Keratinocyte (primary cell): ENCODE measurements at regions not wholly inside any gene's neighbourhood (a gene's known extent, or its start where the extent isn't known, plus 50 kb on each side); places are given as distances from the start of the nearest gene placed in this dataset.

Source experiments
- DNase-seq: peaks from one replicate; pipeline ENCODE4 v3.0.0-alpha.2; 2011; ENCODE audit warnings: low read depth, missing footprints, low spot score
- FAIRE-seq: peaks from 2 replicates; lab custom pipeline; 2011; peaks lifted over from hg19 to GRCh38; lab: Jason Lieb, UNC
- H2AFZ ChIP-seq: 2 replicates; pipeline ENCODE4 v1.6.0; 2012; ENCODE audit warnings: low read length, control low read depth, inconsistent platforms; ENCODE audit not compliant: control insufficient read depth
- H3K27ac ChIP-seq: 2 replicates; pipeline ENCODE4 v1.5.1; 2011; ENCODE audit warnings: low read length; ENCODE audit not compliant: control insufficient read depth, insufficient read depth
- H3K27me3 ChIP-seq: 3 replicates; pipeline ENCODE4 v1.6.0; 2011; ENCODE audit warnings: low read length; ENCODE audit not compliant: control insufficient read depth, insufficient read depth; ENCODE audit errors: extremely low read depth
- H3K36me3 ChIP-seq, 2 experiments: 2 replicates in 1 of 2; 3 replicates in 1 of 2; pipeline ENCODE4 v1.5.1; 2011; ENCODE audit warnings: low read length in 2 of 2, mild to moderate bottlenecking in 1 of 2; ENCODE audit not compliant: control insufficient read depth in 2 of 2, insufficient read depth in 2 of 2; ENCODE audit errors: extremely low read depth in 1 of 2
- H3K4me1 ChIP-seq: 3 replicates; pipeline ENCODE4 v1.5.1; 2011; ENCODE audit warnings: low read length; ENCODE audit not compliant: control insufficient read depth, insufficient read depth; ENCODE audit errors: extremely low read depth
- H3K4me2 ChIP-seq: 3 replicates; pipeline ENCODE4 v1.6.0; 2011; ENCODE audit warnings: low read depth, low read length; ENCODE audit not compliant: control insufficient read depth, insufficient read depth; ENCODE audit errors: extremely low read depth
- H3K4me3 ChIP-seq, 3 experiments: fragments of 200-600 bp in 1 of 3; sonication (generic) in 1 of 3; 2 replicates in 2 of 3; 3 replicates in 1 of 3; pipeline ENCODE4 v1.5.1; 2011 to 2016; ENCODE audit warnings: low read length in 3 of 3, mild to moderate bottlenecking in 3 of 3, control low read depth in 2 of 3, inconsistent platforms in 1 of 3, low read depth in 1 of 3, mixed read lengths in 1 of 3, mixed run types in 1 of 3, moderate library complexity in 1 of 3; ENCODE audit not compliant: control insufficient read depth in 2 of 3, insufficient read depth in 2 of 3; ENCODE audit errors: extremely low read depth in 1 of 3
- H3K79me2 ChIP-seq: 2 replicates; pipeline ENCODE4 v1.6.0; 2012; ENCODE audit warnings: low read length; ENCODE audit not compliant: control insufficient read depth, insufficient read depth
- H3K9ac ChIP-seq: 3 replicates; pipeline ENCODE4 v1.6.0; 2011; ENCODE audit warnings: low read length; ENCODE audit not compliant: control insufficient read depth, insufficient read depth; ENCODE audit errors: extremely low read depth
- H3K9me1 ChIP-seq: 3 replicates; pipeline ENCODE4 v1.6.0; 2011; ENCODE audit warnings: low read length; ENCODE audit not compliant: control insufficient read depth, insufficient read depth; ENCODE audit errors: extremely low read depth
- H3K9me3 ChIP-seq: 2 replicates; pipeline ENCODE4 v1.5.1; 2012; ENCODE audit warnings: low read depth, low read length; ENCODE audit not compliant: control insufficient read depth
- H4K20me1 ChIP-seq: 3 replicates; pipeline ENCODE4 v1.6.0; 2011; ENCODE audit warnings: low read length; ENCODE audit not compliant: control insufficient read depth, insufficient read depth; ENCODE audit errors: extremely low read depth
- CTCF ChIP-seq, 3 experiments: IDR thresholded peaks in 1 of 3; conservative IDR thresholded peaks in 1 of 3; optimal IDR thresholded peaks in 1 of 3; 2 replicates in 2 of 3; 3 replicates in 1 of 3; pipeline versions ENCODE3 to v1.5.1; 2011; ENCODE audit warnings: low read length in 3 of 3, mild to moderate bottlenecking in 3 of 3, moderate library complexity in 2 of 3, control low read depth in 1 of 3, inconsistent platforms in 1 of 3; ENCODE audit not compliant: insufficient read depth in 2 of 3; ENCODE audit errors: extremely low read depth in 1 of 3
- EZH2 ChIP-seq: IDR thresholded peaks from one replicate; pipeline ENCODE4 v1.6.1; 2012; ENCODE audit warnings: inconsistent platforms, mild to moderate bottlenecking, low read length, moderate library complexity
- dilution Hi-C: fragments of 300-500 bp; cut with MboI; formaldehyde crosslinking; loops from one replicate; pipeline ENCODE4 v1.7.0; 2020; ENCODE audit warnings: low sequenced_read_pairs; ENCODE audit not compliant: extremely low pct_ligation_motif_present

DNA sequence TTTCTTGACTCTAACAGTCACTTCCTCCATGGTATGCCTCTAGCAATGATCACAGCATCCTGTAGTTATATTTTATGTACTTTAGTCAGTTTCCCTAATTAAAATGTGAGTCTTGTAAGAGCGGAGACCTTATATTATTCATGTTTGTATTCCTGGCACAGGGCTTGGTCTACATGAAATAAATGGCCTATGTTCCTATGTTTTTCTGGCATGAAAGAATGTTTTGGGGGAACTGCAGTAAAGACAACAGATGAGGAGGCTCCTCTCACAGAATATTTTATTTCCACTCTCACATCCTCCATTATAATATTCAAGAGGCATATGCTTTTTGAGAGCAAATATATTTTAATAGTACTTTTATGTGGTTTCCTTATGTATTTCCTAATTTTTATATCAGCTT lies 429.8 kb upstream of the PDE3A start:
- no peak overlapping the region for H3K4me2 ChIP-seq
- FAIRE-seq (no peak), DNase-seq (no peak)
- no peaks in the 10 kb centered on the region for H4K20me1 ChIP-seq
- no peak overlapping the region for H3K4me3 ChIP-seq
- dilution Hi-C loops = no loop called here
- H3K79me2 ChIP-seq = no peaks in the 10 kb centered on the region
- TF ChIP-seq EZH2 (no peak), CTCF (optimal IDR thresholded peaks at IDR 0.05 in 1 of 3, IDR thresholded peaks at IDR 0.05 in 1 of 3, conservative IDR thresholded peaks at IDR 0.05 in 1 of 3; ENCODE audit: extremely low read depth in 1 of 3, insufficient read depth in 2 of 3, low read length in 3 of 3) (no peak)
- H3K9me3 ChIP-seq = no peaks in the 10 kb centered on the region
- H2AFZ ChIP-seq = no peak overlapping the region
- no peaks in the 10 kb centered on the region for H3K36me3 ChIP-seq
- no peak overlapping the region for H3K9ac ChIP-seq
- H3K4me1 ChIP-seq = no peaks in the 10 kb centered on the region
- H3K27ac ChIP-seq = no peak overlapping the region
- no peaks in the 10 kb centered on the region for H3K9me1 ChIP-seq
- H3K27me3 ChIP-seq = no peaks in the 10 kb centered on the region

DNA sequence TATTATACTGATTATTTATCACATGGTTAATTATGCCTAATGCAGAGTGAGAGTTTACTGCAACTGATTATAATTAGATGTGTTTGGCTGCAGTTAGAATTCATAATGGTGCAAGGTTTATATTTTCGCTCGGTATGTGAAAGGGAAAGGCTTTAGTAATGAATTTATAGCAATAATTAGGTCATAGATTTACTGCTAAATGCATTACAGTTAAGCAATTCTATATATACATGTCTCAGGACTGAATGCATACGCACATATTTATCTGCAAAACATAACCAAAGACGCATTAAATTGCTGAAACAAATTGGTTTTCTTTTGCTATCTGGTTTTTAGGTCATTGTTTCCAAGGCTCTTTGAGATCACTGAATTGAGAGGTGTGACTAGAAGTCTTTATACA lies 428.1 kb upstream of the PDE3A start:
- Histone ChIP-seq H3K27me3 (no peaks in the 10 kb centered on the region), H3K9ac (no peak overlapping the region), H3K4me3 (no peak overlapping the region), H3K9me3 (no peaks in the 10 kb centered on the region), H3K27ac (no peak overlapping the region), H2AFZ (no peak overlapping the region), H4K20me1 (no peaks in the 10 kb centered on the region), H3K4me1 (no peaks in the 10 kb centered on the region), H3K4me2 (no peak overlapping the region), H3K79me2 (no peaks in the 10 kb centered on the region), H3K9me1 (no peaks in the 10 kb centered on the region), H3K36me3 (no peaks in the 10 kb centered on the region)
- no peak for FAIRE-seq
- TF ChIP-seq EZH2 = no peak
- TF ChIP-seq CTCF (optimal IDR thresholded peaks at IDR 0.05 in 1 of 3, IDR thresholded peaks at IDR 0.05 in 1 of 3, conservative IDR thresholded peaks at IDR 0.05 in 1 of 3; ENCODE audit: extremely low read depth in 1 of 3, insufficient read depth in 2 of 3, low read length in 3 of 3) = no peak
- dilution Hi-C loops = no loop called here
- no peak for DNase-seq
